ENCODE measurements at regions not wholly inside any gene's neighbourhood (a gene's known extent, or its start where the extent isn't known, plus 50 kb on each side); places are given as distances from the start of the nearest gene placed in this dataset.

DNA sequence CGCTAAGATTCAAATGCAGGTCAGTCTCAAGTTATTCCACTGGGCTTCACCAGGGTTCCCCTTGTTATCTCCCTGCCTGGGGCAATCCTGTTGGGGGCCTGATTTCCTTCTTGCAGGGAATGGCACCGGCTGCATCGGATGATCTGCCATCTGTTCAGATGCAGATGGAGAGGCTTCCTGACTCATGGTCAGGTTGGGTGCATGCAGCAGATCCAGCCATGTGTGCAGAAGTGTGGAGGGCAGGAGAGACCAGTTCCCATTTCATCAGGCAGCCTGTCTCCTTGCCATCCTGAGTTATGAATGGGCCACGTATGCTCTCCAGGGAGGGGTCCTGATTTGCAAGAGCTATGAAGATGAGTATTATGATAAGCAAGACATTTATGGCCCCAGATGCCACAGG is 161.2 kb upstream of the PLET1 start:
- DNase-seq (ENCODE audit: low read depth), result no peak
- H3K4me3 ChIP-seq (ENCODE audit: low read depth, low read length), result no peak overlapping the region
- TF ChIP-seq, protein P1, sequence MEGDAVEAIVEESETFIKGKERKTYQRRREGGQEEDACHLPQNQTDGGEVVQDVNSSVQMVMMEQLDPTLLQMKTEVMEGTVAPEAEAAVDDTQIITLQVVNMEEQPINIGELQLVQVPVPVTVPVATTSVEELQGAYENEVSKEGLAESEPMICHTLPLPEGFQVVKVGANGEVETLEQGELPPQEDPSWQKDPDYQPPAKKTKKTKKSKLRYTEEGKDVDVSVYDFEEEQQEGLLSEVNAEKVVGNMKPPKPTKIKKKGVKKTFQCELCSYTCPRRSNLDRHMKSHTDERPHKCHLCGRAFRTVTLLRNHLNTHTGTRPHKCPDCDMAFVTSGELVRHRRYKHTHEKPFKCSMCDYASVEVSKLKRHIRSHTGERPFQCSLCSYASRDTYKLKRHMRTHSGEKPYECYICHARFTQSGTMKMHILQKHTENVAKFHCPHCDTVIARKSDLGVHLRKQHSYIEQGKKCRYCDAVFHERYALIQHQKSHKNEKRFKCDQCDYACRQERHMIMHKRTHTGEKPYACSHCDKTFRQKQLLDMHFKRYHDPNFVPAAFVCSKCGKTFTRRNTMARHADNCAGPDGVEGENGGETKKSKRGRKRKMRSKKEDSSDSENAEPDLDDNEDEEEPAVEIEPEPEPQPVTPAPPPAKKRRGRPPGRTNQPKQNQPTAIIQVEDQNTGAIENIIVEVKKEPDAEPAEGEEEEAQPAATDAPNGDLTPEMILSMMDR (IDR thresholded peaks at IDR 0.05; ENCODE audit: insufficient read depth, low read length), result no peak

DNA sequence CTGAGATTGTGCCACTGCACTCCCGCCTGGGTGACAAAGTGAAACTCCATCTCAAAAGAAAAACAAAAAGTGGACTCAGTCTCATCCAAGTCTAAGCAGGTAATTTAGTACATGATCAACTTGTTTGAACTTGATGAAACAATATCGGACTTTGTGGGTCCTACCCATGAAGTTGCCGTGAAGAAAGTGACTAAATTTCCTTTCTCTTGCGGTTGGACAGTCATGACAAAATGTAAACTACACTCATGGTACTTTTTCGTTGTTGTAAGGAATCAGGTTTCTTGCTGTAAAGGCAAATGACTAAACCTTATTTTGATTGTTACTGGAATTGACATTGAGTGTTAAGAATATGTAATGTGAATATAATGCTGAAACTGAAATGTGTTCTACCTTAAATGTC is 164.5 kb upstream of the PLET1 start:
- no peak for DNase-seq (ENCODE audit: low read depth)
- TF ChIP-seq, protein P1 (IDR thresholded peaks at IDR 0.05; ENCODE audit: insufficient read depth, low read length), result no peak
- no peak overlapping the region for H3K4me3 ChIP-seq (ENCODE audit: low read depth, low read length)

DNA sequence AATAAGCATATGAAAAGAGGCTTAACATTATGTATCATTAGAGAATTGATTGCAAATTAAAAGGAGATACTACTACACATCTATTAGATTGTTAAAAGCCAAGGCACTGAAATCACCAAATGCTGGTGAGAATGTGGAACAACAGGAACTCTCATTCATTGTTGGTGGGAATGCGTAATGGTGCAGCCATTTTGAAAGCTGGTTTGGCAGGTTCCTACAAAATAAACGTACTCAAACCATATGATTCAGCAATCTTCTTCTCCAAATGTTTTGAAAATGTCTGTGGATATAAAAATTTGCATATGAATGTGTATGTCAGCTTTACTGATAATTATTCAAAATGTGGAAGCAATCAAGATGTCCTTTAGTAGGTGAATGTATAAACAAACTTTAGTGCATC is 176.4 kb upstream of the PLET1 start:
- TF ChIP-seq, protein P1 (IDR thresholded peaks at IDR 0.05; ENCODE audit: insufficient read depth, low read length), result no peak
- no peak for DNase-seq (ENCODE audit: low read depth)
- no peak overlapping the region for H3K4me3 ChIP-seq (ENCODE audit: low read depth, low read length)

DNA sequence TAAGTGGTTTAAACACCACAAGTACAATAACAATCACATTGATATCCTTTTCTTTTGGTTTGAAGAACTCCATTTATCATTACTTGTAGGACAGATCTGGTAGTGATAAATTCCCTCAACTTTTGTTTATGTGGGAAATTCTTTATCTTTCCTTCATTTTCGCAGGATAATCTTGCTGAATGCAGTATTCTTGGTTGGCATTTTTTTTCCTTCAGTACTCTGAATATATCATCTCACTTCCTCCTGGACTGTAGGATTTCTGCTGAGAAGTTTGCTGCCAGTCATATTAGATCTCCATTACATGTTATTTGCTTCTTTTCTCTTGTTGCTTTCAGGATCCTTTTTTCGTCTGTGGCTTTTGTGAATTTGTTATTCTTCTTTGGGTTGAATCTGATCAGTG is 179.0 kb upstream of the PLET1 start:
- TF ChIP-seq, protein P1 (IDR thresholded peaks at IDR 0.05; ENCODE audit: insufficient read depth, low read length), result no peak
- no peak overlapping the region for H3K4me3 ChIP-seq (ENCODE audit: low read depth, low read length)
- no peak for DNase-seq (ENCODE audit: low read depth)

DNA sequence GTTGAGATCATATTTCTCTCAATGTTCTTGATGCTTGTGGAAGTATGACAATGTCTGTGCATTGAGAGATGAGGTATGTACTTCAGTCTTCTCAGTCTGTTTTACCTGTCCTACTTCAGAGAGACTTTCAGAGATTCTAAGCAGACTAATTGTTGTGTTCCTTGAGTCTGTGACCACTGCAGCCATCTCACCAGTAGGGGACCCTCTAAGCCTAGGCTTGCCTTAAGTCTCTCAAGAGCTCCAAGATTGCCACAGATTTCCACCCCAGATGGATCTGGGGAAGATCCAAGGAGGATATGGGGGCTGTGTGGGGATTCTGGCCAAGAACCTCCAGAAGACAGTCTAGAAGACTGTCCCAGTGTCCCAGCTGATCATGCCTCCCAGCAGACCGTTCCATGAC is 179.9 kb upstream of the PLET1 start:
- TF ChIP-seq, protein P1 (IDR thresholded peaks at IDR 0.05; ENCODE audit: insufficient read depth, low read length), result no peak
- no peak for DNase-seq (ENCODE audit: low read depth)
- H3K4me3 ChIP-seq (ENCODE audit: low read depth, low read length), result no peak overlapping the region

DNA sequence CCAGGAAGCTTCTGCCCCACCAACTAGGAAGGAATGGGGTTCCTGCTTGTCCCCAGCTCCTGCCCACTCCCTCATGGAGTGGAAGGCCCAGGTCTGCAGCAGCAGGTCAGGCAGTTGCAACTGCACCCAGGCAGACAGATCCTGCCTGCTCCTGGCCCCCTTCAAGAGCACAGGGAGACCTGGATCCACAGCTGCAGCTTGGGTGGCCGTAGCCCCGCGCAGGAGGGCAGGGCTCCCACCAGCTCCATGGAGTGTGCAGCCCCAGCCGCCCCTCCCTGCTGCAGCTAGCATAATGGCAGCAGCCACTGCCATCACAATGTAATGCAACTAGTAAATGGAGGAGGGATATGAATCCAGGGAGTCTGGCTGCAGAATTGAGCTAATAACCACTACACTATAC is 187.5 kb upstream of the PLET1 start:
- TF ChIP-seq, protein P1 (IDR thresholded peaks at IDR 0.05; ENCODE audit: insufficient read depth, low read length), result no peak
- H3K4me3 ChIP-seq (ENCODE audit: low read depth, low read length), result no peak overlapping the region
- DNase-seq (ENCODE audit: low read depth), result no peak

DNA sequence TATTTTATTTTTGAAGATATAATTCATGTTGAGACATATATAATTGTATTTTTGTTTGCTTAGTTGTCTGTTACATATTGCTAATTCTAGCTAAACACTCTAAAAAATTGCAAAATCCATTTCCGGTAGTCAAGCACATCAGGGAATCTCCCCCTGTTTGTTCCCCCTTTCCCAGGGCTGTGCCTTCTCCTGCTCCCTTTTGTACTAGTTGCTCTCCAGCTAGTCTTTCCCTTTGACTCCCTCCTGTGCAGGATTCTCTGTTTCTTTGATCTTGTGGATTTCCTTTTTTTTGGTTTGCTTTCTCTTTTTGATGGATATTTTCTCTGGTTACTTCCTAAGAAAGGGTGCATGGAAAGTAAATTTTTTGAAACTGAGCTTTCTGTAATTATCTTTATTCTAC is 188.1 kb upstream of the PLET1 start:
- DNase-seq (ENCODE audit: low read depth), result no peak
- no peak overlapping the region for H3K4me3 ChIP-seq (ENCODE audit: low read depth, low read length)
- TF ChIP-seq, protein P1 (IDR thresholded peaks at IDR 0.05; ENCODE audit: insufficient read depth, low read length), result no peak
